ENCODE measurements at regions not wholly inside any gene's neighbourhood (a gene's known extent, or its start where the extent isn't known, plus 50 kb on each side); places are given as distances from the start of the nearest gene placed in this dataset.

DNA sequence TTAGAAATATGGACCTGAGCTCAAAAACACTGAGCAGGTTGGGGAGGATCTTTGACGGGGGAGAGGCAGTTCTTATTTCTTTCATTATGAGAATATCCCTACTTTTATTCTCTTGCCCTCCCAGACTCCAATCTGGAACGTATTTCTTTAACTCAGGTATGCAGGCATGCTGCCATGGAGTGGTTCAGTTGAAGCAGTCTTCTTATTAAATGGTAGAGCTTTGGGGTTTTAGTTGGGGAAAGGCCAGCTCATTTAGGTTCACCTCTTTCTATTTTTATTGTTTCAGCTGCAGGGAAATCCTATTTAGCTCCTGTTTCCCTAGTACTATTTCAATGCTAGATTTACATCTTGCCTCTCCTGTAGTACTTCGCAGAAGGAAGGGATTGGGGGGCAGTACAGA, 198.9 kb downstream of the TTLL7 start:
- TF ChIP-seq, protein P1, sequence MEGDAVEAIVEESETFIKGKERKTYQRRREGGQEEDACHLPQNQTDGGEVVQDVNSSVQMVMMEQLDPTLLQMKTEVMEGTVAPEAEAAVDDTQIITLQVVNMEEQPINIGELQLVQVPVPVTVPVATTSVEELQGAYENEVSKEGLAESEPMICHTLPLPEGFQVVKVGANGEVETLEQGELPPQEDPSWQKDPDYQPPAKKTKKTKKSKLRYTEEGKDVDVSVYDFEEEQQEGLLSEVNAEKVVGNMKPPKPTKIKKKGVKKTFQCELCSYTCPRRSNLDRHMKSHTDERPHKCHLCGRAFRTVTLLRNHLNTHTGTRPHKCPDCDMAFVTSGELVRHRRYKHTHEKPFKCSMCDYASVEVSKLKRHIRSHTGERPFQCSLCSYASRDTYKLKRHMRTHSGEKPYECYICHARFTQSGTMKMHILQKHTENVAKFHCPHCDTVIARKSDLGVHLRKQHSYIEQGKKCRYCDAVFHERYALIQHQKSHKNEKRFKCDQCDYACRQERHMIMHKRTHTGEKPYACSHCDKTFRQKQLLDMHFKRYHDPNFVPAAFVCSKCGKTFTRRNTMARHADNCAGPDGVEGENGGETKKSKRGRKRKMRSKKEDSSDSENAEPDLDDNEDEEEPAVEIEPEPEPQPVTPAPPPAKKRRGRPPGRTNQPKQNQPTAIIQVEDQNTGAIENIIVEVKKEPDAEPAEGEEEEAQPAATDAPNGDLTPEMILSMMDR (conservative IDR thresholded peaks at IDR 0.05; ENCODE audit: low read depth, low read length): no peak
- no peak for TF ChIP-seq EZH2 (IDR thresholded peaks at IDR 0.05; ENCODE audit: borderline replicate concordance, low read depth, low read length, poor library complexity, severe bottlenecking)

Data from A673 (cell line).